WI38 (cell line): ENCODE measurements at regions not wholly inside any gene's neighbourhood (a gene's known extent, or its start where the extent isn't known, plus 50 kb on each side); places are given as distances from the start of the nearest gene placed in this dataset.
"Not testable (repeated sequence)": the region's sequence is repeated elsewhere in the genome, so short reads cannot be mapped to it uniquely, and the experiment has no call there.

Experiments
- H3K4me3 ChIP-seq: 2 replicates; pipeline ENCODE4 v1.5.1; 2011; ENCODE audit warnings: low read depth, mild to moderate bottlenecking, control low read depth, low read length
- TF ChIP-seq, protein P1 (sequence below): IDR thresholded peaks from 2 replicates; pipeline ENCODE4 v1.5.1; 2012; ENCODE audit warnings: low read depth, mild to moderate bottlenecking, control low read depth, low read length

DNA sequence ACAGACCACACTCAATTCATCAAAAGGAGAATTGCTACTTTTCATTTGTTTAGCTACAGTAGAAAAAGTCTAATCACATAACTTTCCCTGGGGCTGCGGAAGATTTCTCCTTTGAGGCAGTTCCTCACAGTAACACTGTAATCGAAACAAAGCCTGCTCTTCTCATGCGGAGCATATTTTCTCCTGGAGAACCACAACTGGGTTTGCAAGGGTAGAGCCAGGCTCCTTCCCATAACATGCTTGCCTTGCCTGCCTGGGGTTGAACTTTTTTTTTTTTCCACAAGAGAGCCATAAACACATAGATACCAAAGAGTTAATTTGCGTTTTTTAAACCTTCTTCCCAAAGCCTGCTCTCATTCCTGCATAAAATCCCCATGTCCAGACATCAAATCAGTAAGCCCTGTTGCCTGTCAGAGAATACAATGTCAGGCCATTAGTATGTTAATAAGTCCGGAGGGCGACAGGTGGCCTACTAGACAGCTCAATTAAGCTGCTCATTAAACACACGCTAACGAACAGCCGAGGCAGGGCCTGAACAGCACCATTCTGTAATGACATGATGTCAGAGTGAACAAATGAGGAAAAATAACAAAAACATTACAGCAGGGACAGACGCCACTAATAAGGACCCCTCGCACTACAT is 107.1 kb upstream of the OLIG2 start:
- no peak overlapping the region for H3K4me3 ChIP-seq
- TF ChIP-seq, protein P1, sequence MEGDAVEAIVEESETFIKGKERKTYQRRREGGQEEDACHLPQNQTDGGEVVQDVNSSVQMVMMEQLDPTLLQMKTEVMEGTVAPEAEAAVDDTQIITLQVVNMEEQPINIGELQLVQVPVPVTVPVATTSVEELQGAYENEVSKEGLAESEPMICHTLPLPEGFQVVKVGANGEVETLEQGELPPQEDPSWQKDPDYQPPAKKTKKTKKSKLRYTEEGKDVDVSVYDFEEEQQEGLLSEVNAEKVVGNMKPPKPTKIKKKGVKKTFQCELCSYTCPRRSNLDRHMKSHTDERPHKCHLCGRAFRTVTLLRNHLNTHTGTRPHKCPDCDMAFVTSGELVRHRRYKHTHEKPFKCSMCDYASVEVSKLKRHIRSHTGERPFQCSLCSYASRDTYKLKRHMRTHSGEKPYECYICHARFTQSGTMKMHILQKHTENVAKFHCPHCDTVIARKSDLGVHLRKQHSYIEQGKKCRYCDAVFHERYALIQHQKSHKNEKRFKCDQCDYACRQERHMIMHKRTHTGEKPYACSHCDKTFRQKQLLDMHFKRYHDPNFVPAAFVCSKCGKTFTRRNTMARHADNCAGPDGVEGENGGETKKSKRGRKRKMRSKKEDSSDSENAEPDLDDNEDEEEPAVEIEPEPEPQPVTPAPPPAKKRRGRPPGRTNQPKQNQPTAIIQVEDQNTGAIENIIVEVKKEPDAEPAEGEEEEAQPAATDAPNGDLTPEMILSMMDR, result no peak

DNA sequence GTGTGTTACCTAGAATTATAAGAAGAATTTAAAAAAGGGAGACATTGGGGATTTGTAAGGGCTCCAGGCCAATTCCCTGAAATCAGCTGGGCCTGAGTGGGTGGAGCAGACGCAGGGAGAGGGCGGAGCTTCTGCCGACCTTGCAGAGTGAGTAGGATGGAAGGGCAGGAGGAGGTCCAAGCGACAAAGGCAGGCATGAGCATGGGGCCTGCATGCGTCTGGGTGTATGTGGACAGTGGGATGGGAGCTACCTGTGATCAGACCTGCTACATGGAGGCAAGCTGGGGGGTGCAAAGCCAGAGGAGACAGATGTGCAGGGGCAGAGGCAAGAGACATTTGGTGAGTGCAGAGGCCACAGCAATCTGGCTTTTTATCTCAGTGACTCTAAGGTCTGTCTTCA is 105.3 kb upstream of the OLIG2 start:
- TF ChIP-seq, protein P1, result no peak
- no peak overlapping the region for H3K4me3 ChIP-seq

DNA sequence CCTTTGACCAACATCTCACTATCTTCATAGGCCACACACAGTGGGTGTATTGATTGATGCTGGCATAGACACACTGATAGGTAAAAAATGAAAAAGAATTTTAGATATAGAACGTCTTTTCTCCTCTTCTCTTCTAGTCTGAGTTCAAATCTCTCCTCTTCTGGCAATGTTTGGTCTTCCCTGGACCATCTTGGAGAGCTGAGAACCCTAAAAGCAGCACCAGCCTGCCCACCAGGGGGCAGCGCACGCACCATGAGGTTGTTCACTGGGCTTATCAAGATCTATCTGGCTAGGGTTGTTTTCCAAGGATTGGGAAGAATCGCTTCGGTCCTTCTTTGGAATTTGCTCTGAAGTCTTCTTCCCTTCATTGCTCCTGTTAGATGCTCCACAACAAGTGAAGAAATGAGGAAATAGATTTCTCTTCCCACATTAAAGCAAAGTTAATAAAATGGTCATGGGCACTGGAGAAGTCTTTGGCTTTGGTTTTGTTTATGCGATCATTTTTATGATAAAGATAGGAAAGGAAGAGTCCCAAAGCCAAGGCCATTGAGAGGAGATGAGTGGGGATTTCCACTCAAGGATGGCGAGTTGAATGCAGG is 104.0 kb upstream of the OLIG2 start:
- TF ChIP-seq, protein P1, result peak; percentile 41
- no peak overlapping the region for H3K4me3 ChIP-seq

DNA sequence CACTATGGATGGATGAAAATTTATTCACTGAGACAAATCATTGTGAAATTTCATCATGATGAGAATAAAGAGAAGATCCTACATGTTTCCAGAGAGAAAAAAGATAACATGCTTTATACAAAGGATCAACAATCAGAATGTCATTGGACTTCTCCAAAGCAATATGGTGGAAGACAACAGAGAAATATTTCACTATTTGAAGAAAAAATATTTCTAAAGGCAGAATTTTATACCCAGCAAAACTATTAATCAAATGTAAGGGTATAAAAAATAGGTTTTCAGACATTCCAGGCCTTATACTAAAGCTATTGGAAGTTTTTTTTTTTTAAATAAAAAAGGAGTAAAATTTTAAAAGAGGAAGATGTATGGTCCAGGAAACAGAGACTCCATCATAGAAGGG is 100.6 kb upstream of the OLIG2 start:
- H3K4me3 ChIP-seq, result no peak overlapping the region
- TF ChIP-seq, protein P1, result no peak

DNA sequence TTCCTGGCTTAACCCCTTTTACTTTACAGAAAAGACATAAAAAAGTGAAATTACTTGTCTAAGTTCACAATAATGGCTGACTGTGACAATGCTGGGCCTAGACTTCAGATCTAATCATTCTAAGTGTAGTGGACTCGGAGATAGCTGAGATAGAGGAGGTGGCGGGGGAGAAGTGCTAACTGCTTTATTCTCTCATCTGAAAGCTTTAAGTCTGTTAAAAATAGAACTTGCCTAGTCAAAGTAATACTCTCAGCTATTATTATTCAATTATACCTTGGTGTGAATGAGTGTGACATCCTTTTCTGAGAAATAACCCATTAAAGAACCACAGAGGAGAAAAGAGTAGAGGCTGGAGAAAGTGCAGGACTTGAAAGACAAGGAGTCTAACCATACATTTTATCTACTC is 96.1 kb upstream of the OLIG2 start:
- H3K4me3 ChIP-seq, result no peak overlapping the region
- TF ChIP-seq, protein P1, result no peak

DNA sequence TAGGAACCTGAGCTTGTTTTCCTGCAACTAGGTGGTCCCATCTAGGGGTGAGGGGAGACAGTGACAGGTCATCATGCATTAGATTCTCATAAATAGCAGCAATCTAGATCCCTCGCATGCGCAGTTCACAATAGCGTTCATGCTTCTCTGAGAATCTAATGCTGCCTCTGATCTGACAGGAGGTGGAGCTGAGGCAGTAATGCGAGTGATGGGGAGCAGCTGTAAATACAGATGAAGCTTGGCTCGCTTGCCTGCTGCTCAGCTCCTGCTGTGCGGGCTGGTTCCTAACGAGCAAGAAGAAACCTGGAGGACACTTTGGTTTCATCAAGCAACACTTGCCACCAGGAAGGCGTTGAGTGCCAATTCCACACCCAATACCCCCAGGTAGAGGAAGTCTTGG is 95.1 kb upstream of the OLIG2 start:
- TF ChIP-seq, protein P1, result no peak
- H3K4me3 ChIP-seq, result no peak overlapping the region

DNA sequence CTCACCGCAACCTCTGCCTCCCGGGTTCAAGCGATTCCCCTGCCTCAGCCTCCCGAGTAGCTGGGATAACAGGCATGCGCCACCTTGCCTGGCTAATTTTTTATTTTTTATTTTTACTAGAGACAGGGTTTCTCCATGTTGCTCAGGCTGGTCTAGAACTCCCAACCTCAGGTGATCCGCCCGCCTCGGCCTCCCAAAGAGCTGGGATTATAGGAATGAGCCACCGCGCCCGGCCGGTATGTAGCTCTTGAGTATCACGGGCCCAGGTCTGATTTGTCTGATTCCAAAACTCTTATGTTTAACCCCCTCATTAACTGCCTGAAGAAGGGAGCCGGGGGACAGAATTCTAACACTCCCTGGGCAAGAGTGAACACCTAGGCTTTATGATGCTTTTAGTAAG is 91.7 kb upstream of the OLIG2 start:
- not testable (repeated sequence) for H3K4me3 ChIP-seq

DNA sequence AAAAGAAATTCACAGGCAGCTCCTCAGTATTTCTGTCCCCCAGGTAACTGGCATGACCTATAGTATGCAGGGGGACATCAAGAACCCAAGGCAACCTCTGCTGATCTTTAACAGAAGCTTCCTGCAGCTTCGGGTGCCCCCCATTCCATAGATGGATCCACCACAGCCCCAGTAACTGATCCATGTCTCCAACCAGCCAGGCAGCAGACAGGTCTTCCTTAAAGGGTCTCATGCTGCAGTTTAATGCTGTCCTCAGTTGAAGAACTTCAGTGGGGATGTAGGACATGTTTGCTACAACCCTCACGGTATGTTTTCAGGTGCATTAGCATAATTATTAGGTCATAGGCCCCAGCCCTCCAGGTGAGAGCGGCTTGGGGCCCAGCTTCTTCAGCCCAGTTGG is 90.9 kb upstream of the OLIG2 start:
- no peak overlapping the region for H3K4me3 ChIP-seq
- TF ChIP-seq, protein P1, result no peak
